B cell (primary cell): ENCODE measurements at regions not wholly inside any gene's neighbourhood (a gene's known extent, or its start where the extent isn't known, plus 50 kb on each side); places are given as distances from the start of the nearest gene placed in this dataset.

ENCODE experiments used
- EZH2 ChIP-seq: IDR thresholded peaks from 2 replicates; pipeline ENCODE4 v1.6.1; 2012; ENCODE audit warnings: borderline replicate concordance, low read depth, mild to moderate bottlenecking, moderate library complexity, low read length; ENCODE audit not compliant: insufficient read depth, poor library complexity, severe bottlenecking
- TF ChIP-seq, protein P1 (sequence below): fragments of 200-600 bp; IDR thresholded peaks from one replicate; pipeline ENCODE4 v1.8.0; 2022; ENCODE audit warnings: antibody characterized with exemption, mild to moderate bottlenecking

- TF ChIP-seq, protein P1, sequence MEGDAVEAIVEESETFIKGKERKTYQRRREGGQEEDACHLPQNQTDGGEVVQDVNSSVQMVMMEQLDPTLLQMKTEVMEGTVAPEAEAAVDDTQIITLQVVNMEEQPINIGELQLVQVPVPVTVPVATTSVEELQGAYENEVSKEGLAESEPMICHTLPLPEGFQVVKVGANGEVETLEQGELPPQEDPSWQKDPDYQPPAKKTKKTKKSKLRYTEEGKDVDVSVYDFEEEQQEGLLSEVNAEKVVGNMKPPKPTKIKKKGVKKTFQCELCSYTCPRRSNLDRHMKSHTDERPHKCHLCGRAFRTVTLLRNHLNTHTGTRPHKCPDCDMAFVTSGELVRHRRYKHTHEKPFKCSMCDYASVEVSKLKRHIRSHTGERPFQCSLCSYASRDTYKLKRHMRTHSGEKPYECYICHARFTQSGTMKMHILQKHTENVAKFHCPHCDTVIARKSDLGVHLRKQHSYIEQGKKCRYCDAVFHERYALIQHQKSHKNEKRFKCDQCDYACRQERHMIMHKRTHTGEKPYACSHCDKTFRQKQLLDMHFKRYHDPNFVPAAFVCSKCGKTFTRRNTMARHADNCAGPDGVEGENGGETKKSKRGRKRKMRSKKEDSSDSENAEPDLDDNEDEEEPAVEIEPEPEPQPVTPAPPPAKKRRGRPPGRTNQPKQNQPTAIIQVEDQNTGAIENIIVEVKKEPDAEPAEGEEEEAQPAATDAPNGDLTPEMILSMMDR = no peak
- no peak for TF ChIP-seq EZH2
Observed at GRCh38 chr7:1348096-1348822, 111.0 kb downstream of the MICALL2 start.
